ENCODE measurements at regions not wholly inside any gene's neighbourhood (a gene's known extent, or its start where the extent isn't known, plus 50 kb on each side); places are given as distances from the start of the nearest gene placed in this dataset.
"Not testable (repeated sequence)": the region's sequence is repeated elsewhere in the genome, so short reads cannot be mapped to it uniquely, and the experiment has no call there.

GRCh38 chr16:80896776-80897175, 92.4 kb upstream of the CDYL2 start:
- no peaks in the 10 kb centered on the region for H3K36me3 ChIP-seq (ENCODE audit: insufficient read depth, low read length)
- peaks cover 16% of the 10 kb centered on the region for H3K4me1 ChIP-seq (ENCODE audit: control insufficient read depth, insufficient read depth, low read length)
- peaks cover 4% of the 10 kb centered on the region for H3K27me3 ChIP-seq (ENCODE audit: control insufficient read depth, insufficient read depth, low read length)
- no peaks in the 10 kb centered on the region for H3K9me3 ChIP-seq (replicated peaks; ENCODE audit: low read length)
- H3K4me2 ChIP-seq (ENCODE audit: low read length): no peak overlapping the region
- H3K4me3 ChIP-seq (ENCODE audit: low read length): no peak overlapping the region
- H3K9ac ChIP-seq (ENCODE audit: low read depth, low read length): no peak overlapping the region

- Histone ChIP-seq H3K36me3 (ENCODE audit: insufficient read depth, low read length) (no peaks in the 10 kb centered on the region), H3K4me3 (ENCODE audit: low read length) (no peak overlapping the region), H3K4me1 (ENCODE audit: control insufficient read depth, insufficient read depth, low read length) (no peaks in the 10 kb centered on the region), H3K9ac (ENCODE audit: low read depth, low read length) (no peak overlapping the region), H3K9me3 (replicated peaks; ENCODE audit: low read length) (no peaks in the 10 kb centered on the region), H3K4me2 (ENCODE audit: low read length) (no peak overlapping the region), H3K27me3 (ENCODE audit: control insufficient read depth, insufficient read depth, low read length) (peaks cover 4% of the 10 kb centered on the region)
Measured at GRCh38 chr16:80894091-80894490, 89.7 kb upstream of the CDYL2 start.

GRCh38 chr16:80893686-80894085, 89.3 kb upstream of the CDYL2 start:
- no peaks in the 10 kb centered on the region for H3K36me3 ChIP-seq (ENCODE audit: insufficient read depth, low read length)
- H3K27me3 ChIP-seq (ENCODE audit: control insufficient read depth, insufficient read depth, low read length): peaks cover 4% of the 10 kb centered on the region
- no peak overlapping the region for H3K9ac ChIP-seq (ENCODE audit: low read depth, low read length)
- H3K9me3 ChIP-seq (replicated peaks; ENCODE audit: low read length): no peaks in the 10 kb centered on the region
- H3K4me2 ChIP-seq (ENCODE audit: low read length): no peak overlapping the region
- no peak overlapping the region for H3K4me3 ChIP-seq (ENCODE audit: low read length)
- H3K4me1 ChIP-seq (ENCODE audit: control insufficient read depth, insufficient read depth, low read length): no peaks in the 10 kb centered on the region

- not testable (repeated sequence) for H3K9ac ChIP-seq (ENCODE audit: low read depth, low read length); H3K4me3 ChIP-seq (ENCODE audit: low read length); H3K27me3 ChIP-seq (ENCODE audit: control insufficient read depth, insufficient read depth, low read length); H3K9me3 ChIP-seq (replicated peaks; ENCODE audit: low read length); H3K36me3 ChIP-seq (ENCODE audit: insufficient read depth, low read length); H3K4me2 ChIP-seq (ENCODE audit: low read length); H3K4me1 ChIP-seq (ENCODE audit: control insufficient read depth, insufficient read depth, low read length)
Measured at GRCh38 chr16:80892395-80892794, 88.0 kb upstream of the CDYL2 start.

GRCh38 chr16:80889779-80890359, 85.5 kb upstream of the CDYL2 start:
- Histone ChIP-seq H3K36me3 (ENCODE audit: insufficient read depth, low read length) (no peaks in the 10 kb centered on the region), H3K4me3 (ENCODE audit: low read length) (no peak overlapping the region), H3K4me1 (ENCODE audit: control insufficient read depth, insufficient read depth, low read length) (no peaks in the 10 kb centered on the region), H3K27me3 (ENCODE audit: control insufficient read depth, insufficient read depth, low read length) (peaks cover 7% of the 10 kb centered on the region), H3K4me2 (ENCODE audit: low read length) (no peak overlapping the region), H3K9ac (ENCODE audit: low read depth, low read length) (no peak overlapping the region), H3K9me3 (replicated peaks; ENCODE audit: low read length) (no peaks in the 10 kb centered on the region)

- Histone ChIP-seq H3K9me3 (replicated peaks; ENCODE audit: low read length) (no peaks in the 10 kb centered on the region), H3K4me2 (ENCODE audit: low read length) (no peak overlapping the region), H3K4me3 (ENCODE audit: low read length) (no peak overlapping the region), H3K36me3 (ENCODE audit: insufficient read depth, low read length) (no peaks in the 10 kb centered on the region), H3K27me3 (ENCODE audit: control insufficient read depth, insufficient read depth, low read length) (peaks cover 21% of the 10 kb centered on the region), H3K4me1 (ENCODE audit: control insufficient read depth, insufficient read depth, low read length) (no peaks in the 10 kb centered on the region), H3K9ac (ENCODE audit: low read depth, low read length) (no peak overlapping the region)
Measured at GRCh38 chr16:80887062-80887461, 82.7 kb upstream of the CDYL2 start.

GRCh38 chr16:80883816-80884215, 79.4 kb upstream of the CDYL2 start:
- Histone ChIP-seq H3K4me3 (ENCODE audit: low read length) (no peak overlapping the region), H3K4me1 (ENCODE audit: control insufficient read depth, insufficient read depth, low read length) (no peaks in the 10 kb centered on the region), H3K4me2 (ENCODE audit: low read length) (no peak overlapping the region), H3K9me3 (replicated peaks; ENCODE audit: low read length) (no peaks in the 10 kb centered on the region), H3K9ac (ENCODE audit: low read depth, low read length) (no peak overlapping the region), H3K27me3 (ENCODE audit: control insufficient read depth, insufficient read depth, low read length) (peaks cover 18% of the 10 kb centered on the region), H3K36me3 (ENCODE audit: insufficient read depth, low read length) (no peaks in the 10 kb centered on the region)

GRCh38 chr16:80883159-80883642, 78.8 kb upstream of the CDYL2 start:
- no peaks in the 10 kb centered on the region for H3K4me1 ChIP-seq (ENCODE audit: control insufficient read depth, insufficient read depth, low read length)

GRCh38 chr16:80875616-80876015, 71.2 kb upstream of the CDYL2 start:
- no peak overlapping the region for H3K4me3 ChIP-seq (ENCODE audit: low read length)

More at GRCh38 chr16:80883159-80883642, 78.8 kb upstream of the CDYL2 start:
- no peaks in the 10 kb centered on the region for H3K36me3 ChIP-seq (ENCODE audit: insufficient read depth, low read length)
- H3K9me3 ChIP-seq (replicated peaks; ENCODE audit: low read length): no peaks in the 10 kb centered on the region
- H3K27me3 ChIP-seq (ENCODE audit: control insufficient read depth, insufficient read depth, low read length): peaks cover 18% of the 10 kb centered on the region
- H3K4me2 ChIP-seq (ENCODE audit: low read length): no peak overlapping the region
- no peak overlapping the region for H3K4me3 ChIP-seq (ENCODE audit: low read length)
- no peak overlapping the region for H3K9ac ChIP-seq (ENCODE audit: low read depth, low read length)

GRCh38 chr16:80874925-80875324, 70.5 kb upstream of the CDYL2 start:
- H3K9ac ChIP-seq (ENCODE audit: low read depth, low read length): no peak overlapping the region
- H3K4me3 ChIP-seq (ENCODE audit: low read length): no peak overlapping the region
- no peak overlapping the region for H3K4me2 ChIP-seq (ENCODE audit: low read length)
- no peaks in the 10 kb centered on the region for H3K36me3 ChIP-seq (ENCODE audit: insufficient read depth, low read length)
- H3K4me1 ChIP-seq (ENCODE audit: control insufficient read depth, insufficient read depth, low read length): no peaks in the 10 kb centered on the region
- H3K9me3 ChIP-seq (replicated peaks; ENCODE audit: low read length): no peaks in the 10 kb centered on the region
- H3K27me3 ChIP-seq (ENCODE audit: control insufficient read depth, insufficient read depth, low read length): peaks cover 15% of the 10 kb centered on the region

More at GRCh38 chr16:80875616-80876015, 71.2 kb upstream of the CDYL2 start:
- Histone ChIP-seq H3K4me1 (ENCODE audit: control insufficient read depth, insufficient read depth, low read length) (no peaks in the 10 kb centered on the region), H3K9ac (ENCODE audit: low read depth, low read length) (no peak overlapping the region), H3K27me3 (ENCODE audit: control insufficient read depth, insufficient read depth, low read length) (peaks cover 15% of the 10 kb centered on the region), H3K9me3 (replicated peaks; ENCODE audit: low read length) (no peaks in the 10 kb centered on the region), H3K4me2 (ENCODE audit: low read length) (no peak overlapping the region), H3K36me3 (ENCODE audit: insufficient read depth, low read length) (no peaks in the 10 kb centered on the region)

GRCh38 chr16:80862160-80862705, 57.8 kb upstream of the CDYL2 start:
- H3K36me3 ChIP-seq (ENCODE audit: insufficient read depth, low read length): no peaks in the 10 kb centered on the region
- H3K4me2 ChIP-seq (ENCODE audit: low read length): no peak overlapping the region
- no peaks in the 10 kb centered on the region for H3K27me3 ChIP-seq (ENCODE audit: control insufficient read depth, insufficient read depth, low read length)
- H3K4me1 ChIP-seq (ENCODE audit: control insufficient read depth, insufficient read depth, low read length): no peaks in the 10 kb centered on the region
- H3K9me3 ChIP-seq (replicated peaks; ENCODE audit: low read length): no peaks in the 10 kb centered on the region
- H3K4me3 ChIP-seq (ENCODE audit: low read length): no peak overlapping the region
- H3K9ac ChIP-seq (ENCODE audit: low read depth, low read length): no peak overlapping the region

All from skeletal muscle satellite cell (primary cell).